A549 (cell line): ENCODE measurements at regions not wholly inside any gene's neighbourhood (a gene's known extent, or its start where the extent isn't known, plus 50 kb on each side); places are given as distances from the start of the nearest gene placed in this dataset.

ENCODE experiments used
- BHLHE40 ChIP-seq: IDR thresholded peaks from 2 replicates; pipeline ENCODE4 v1.6.1; 2012; ENCODE audit warnings: low read depth, low read length, inconsistent platforms
- CEBPB ChIP-seq, 2 experiments: fragments of >200 bp in 1 of 2; sonication (Bioruptor Twin) in 1 of 2; formaldehyde crosslinking in 1 of 2; IDR thresholded peaks; 2 replicates each; pipeline ENCODE4 v1.6.1; 2012 to 2016
- EP300 ChIP-seq, 2 experiments: fragments of >200 bp; sonication (Bioruptor Twin); formaldehyde crosslinking; IDR thresholded peaks; 2 replicates in 1 of 2; 3 replicates in 1 of 2; pipeline ENCODE4 v1.6.1; 2016 to 2017
- POLR2A ChIP-seq: IDR thresholded peaks from 2 replicates; pipeline ENCODE4 v1.6.1; 2012; ENCODE audit warnings: mild to moderate bottlenecking, low read length
- SMC3 ChIP-seq: fragments of >200 bp; sonication (Bioruptor Twin); formaldehyde crosslinking; IDR thresholded peaks from 3 replicates; pipeline ENCODE4 v1.6.1; 2018; ENCODE audit warnings: inconsistent platforms
- TP53 ChIP-seq: fragments of 250-450 bp; sonication (Bioruptor Pico); IDR thresholded peaks from 2 replicates; pipeline ENCODE4 v1.5.0; 2021; ENCODE audit warnings: mild to moderate bottlenecking, moderate library complexity
- ZNF302 ChIP-seq: fragments of 250-450 bp; sonication (Bioruptor Pico); IDR thresholded peaks from 2 replicates; pipeline ENCODE4 v1.9.0; 2021; ENCODE audit warnings: inconsistent platforms, mild to moderate bottlenecking, moderate library complexity
- TF ChIP-seq, protein P1 (sequence below): fragments of >200 bp; sonication (Bioruptor Twin); formaldehyde crosslinking; IDR thresholded peaks from 3 replicates; pipeline ENCODE4 v1.5.1; 2016
- TF ChIP-seq, protein P2 (sequence below): fragments of 200-600 bp; sonication (generic); IDR thresholded peaks from 2 replicates; pipeline ENCODE4 v1.6.1; 2016; ENCODE audit warnings: antibody characterized with exemption, mild to moderate bottlenecking, moderate library complexity
- TF ChIP-seq, protein P3 (sequence below): fragments of 250-450 bp; sonication (Bioruptor Pico); IDR thresholded peaks from 2 replicates; pipeline ENCODE4 v1.5.0; 2020; ENCODE audit warnings: low read depth, mild to moderate bottlenecking, moderate library complexity
- TF ChIP-seq, protein P4 (sequence below): fragments of 450-650 bp; IDR thresholded peaks from 2 replicates; pipeline ENCODE4 v1.6.1; 2014; ENCODE audit warnings: antibody characterized with exemption

DNA sequence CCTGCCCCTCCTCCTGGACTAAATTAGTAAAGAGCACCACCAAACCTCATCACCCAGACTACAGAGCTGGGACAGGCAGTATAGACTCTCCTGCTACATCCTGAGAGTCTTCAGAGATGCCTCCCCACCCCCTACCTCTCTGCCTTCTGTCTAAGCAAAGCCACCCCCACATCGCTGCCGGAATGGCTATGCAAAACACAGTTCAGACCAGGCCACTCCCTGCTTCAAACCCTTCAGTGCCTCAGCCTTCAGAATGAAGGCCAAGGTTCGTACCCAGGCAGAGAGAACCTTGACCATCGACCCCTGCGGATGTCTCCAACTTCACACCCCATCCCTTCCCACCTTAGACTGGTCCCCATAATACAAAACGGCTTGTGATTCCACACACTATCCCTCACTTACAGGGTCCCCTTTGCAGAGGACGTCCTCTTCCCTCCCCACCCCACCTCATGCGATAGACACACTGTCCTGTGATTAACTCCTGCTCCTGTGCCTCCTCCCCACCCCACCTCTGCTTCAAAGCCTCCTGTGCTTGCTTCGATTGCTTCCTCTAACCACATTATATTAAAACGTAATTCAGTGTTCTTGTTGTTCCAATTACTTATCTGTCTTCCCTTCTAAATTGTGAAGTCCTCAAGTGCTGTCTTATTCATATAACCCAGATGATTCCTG lies 175.3 kb downstream of the UACA start:
- no peak for TF ChIP-seq EP300 (IDR thresholded peaks at IDR 0.05)
- TF ChIP-seq, protein P1, sequence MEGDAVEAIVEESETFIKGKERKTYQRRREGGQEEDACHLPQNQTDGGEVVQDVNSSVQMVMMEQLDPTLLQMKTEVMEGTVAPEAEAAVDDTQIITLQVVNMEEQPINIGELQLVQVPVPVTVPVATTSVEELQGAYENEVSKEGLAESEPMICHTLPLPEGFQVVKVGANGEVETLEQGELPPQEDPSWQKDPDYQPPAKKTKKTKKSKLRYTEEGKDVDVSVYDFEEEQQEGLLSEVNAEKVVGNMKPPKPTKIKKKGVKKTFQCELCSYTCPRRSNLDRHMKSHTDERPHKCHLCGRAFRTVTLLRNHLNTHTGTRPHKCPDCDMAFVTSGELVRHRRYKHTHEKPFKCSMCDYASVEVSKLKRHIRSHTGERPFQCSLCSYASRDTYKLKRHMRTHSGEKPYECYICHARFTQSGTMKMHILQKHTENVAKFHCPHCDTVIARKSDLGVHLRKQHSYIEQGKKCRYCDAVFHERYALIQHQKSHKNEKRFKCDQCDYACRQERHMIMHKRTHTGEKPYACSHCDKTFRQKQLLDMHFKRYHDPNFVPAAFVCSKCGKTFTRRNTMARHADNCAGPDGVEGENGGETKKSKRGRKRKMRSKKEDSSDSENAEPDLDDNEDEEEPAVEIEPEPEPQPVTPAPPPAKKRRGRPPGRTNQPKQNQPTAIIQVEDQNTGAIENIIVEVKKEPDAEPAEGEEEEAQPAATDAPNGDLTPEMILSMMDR = no peak
- no peak for TF ChIP-seq SMC3
- TF ChIP-seq POLR2A = no peak
- TF ChIP-seq ZNF302 (CRISPR knock-in tag) = no peak
- no peak for TF ChIP-seq CEBPB (IDR thresholded peaks at IDR 0.05)
- TF ChIP-seq, protein P2, sequence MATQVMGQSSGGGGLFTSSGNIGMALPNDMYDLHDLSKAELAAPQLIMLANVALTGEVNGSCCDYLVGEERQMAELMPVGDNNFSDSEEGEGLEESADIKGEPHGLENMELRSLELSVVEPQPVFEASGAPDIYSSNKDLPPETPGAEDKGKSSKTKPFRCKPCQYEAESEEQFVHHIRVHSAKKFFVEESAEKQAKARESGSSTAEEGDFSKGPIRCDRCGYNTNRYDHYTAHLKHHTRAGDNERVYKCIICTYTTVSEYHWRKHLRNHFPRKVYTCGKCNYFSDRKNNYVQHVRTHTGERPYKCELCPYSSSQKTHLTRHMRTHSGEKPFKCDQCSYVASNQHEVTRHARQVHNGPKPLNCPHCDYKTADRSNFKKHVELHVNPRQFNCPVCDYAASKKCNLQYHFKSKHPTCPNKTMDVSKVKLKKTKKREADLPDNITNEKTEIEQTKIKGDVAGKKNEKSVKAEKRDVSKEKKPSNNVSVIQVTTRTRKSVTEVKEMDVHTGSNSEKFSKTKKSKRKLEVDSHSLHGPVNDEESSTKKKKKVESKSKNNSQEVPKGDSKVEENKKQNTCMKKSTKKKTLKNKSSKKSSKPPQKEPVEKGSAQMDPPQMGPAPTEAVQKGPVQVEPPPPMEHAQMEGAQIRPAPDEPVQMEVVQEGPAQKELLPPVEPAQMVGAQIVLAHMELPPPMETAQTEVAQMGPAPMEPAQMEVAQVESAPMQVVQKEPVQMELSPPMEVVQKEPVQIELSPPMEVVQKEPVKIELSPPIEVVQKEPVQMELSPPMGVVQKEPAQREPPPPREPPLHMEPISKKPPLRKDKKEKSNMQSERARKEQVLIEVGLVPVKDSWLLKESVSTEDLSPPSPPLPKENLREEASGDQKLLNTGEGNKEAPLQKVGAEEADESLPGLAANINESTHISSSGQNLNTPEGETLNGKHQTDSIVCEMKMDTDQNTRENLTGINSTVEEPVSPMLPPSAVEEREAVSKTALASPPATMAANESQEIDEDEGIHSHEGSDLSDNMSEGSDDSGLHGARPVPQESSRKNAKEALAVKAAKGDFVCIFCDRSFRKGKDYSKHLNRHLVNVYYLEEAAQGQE = no peak
- TF ChIP-seq, protein P3, sequence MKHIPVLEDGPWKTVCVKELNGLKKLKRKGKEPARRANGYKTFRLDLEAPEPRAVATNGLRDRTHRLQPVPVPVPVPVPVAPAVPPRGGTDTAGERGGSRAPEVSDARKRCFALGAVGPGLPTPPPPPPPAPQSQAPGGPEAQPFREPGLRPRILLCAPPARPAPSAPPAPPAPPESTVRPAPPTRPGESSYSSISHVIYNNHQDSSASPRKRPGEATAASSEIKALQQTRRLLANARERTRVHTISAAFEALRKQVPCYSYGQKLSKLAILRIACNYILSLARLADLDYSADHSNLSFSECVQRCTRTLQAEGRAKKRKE (CRISPR knock-in tag) = no peak
- TF ChIP-seq TP53 (CRISPR knock-in tag) = no peak
- TF ChIP-seq BHLHE40 = no peak
- TF ChIP-seq, protein P4, sequence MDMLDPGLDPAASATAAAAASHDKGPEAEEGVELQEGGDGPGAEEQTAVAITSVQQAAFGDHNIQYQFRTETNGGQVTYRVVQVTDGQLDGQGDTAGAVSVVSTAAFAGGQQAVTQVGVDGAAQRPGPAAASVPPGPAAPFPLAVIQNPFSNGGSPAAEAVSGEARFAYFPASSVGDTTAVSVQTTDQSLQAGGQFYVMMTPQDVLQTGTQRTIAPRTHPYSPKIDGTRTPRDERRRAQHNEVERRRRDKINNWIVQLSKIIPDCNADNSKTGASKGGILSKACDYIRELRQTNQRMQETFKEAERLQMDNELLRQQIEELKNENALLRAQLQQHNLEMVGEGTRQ = no peak
